ENCODE measurements at regions not wholly inside any gene's neighbourhood (a gene's known extent, or its start where the extent isn't known, plus 50 kb on each side); places are given as distances from the start of the nearest gene placed in this dataset.

DNA sequence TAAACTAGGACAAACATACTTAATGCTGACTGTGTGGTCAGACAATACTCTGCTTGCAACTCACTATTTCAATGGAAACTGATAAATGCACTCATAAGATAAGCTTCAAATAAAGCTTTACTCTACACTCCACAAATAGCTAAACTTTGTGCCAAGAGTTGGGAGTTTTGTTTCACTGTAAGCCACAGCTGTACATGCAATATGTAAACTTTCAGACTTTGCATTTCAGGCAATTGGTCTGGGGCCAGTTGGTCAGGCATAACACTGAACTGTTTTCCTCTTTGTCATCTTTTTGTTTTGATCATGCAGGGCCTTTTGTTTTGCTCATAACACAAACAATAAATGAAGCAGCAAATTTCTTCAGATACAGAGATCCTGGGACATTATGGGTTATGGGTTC, 426.2 kb downstream of the IPO8 start:
- Histone ChIP-seq H3K4me2 (replicated peaks; ENCODE audit: low read depth, low read length, poor library complexity, severe bottlenecking) (no peak overlapping the region), H3K27me3 (replicated peaks in 1 of 4; ENCODE audit: control extremely low read depth in 1 of 4, control insufficient read depth in 3 of 4, insufficient read depth in 4 of 4, low read length in 3 of 4) (no peaks in the 10 kb centered on the region), H3K9ac (ENCODE audit: low read length) (no peak overlapping the region), H3K4me3 (ENCODE audit: control extremely low read depth in 1 of 5, extremely low read depth in 1 of 5, insufficient read depth in 1 of 5, low read depth in 2 of 5, low read length in 4 of 5) (no peak overlapping the region), H3K36me3 (replicated peaks in 1 of 2; ENCODE audit: control extremely low read depth in 1 of 2, control insufficient read depth in 1 of 2, extremely low read depth in 1 of 2, insufficient read depth in 2 of 2, low read length in 1 of 2) (no peaks in the 10 kb centered on the region), H3K79me2 (ENCODE audit: control insufficient read depth, insufficient read depth, low read length) (no peaks in the 10 kb centered on the region), H2AFZ (ENCODE audit: insufficient read depth, low read depth, low read length, poor library complexity, severe bottlenecking) (no peak overlapping the region), H3K4me1 (ENCODE audit: control insufficient read depth in 2 of 2, insufficient read depth in 2 of 2, low read length in 2 of 2) (no peaks in the 10 kb centered on the region), H4K20me1 (ENCODE audit: control insufficient read depth, insufficient read depth, low read length, poor library complexity, severe bottlenecking) (no peaks in the 10 kb centered on the region), H3K27ac (ENCODE audit: low read length in 2 of 2) (no peak overlapping the region), H3K9me3 (ENCODE audit: control extremely low read depth in 1 of 3, control insufficient read depth in 2 of 3, insufficient read depth in 1 of 3, low read length in 2 of 3) (peaks cover 0 to 11% (median 0%) of the 10 kb centered on the region in 3 donors)
- Mint-ChIP-seq H3K4me3 (no peak overlapping the region), H3K9me3 (ENCODE audit: insufficient read depth) (peaks cover 5% of the 10 kb centered on the region), H3K27me3 (no peaks in the 10 kb centered on the region), H3K27ac (no peak overlapping the region), H3K4me1 (no peaks in the 10 kb centered on the region)
- POLR2A ChIA-PET = no interaction called here
- TF ChIP-seq, protein P1, sequence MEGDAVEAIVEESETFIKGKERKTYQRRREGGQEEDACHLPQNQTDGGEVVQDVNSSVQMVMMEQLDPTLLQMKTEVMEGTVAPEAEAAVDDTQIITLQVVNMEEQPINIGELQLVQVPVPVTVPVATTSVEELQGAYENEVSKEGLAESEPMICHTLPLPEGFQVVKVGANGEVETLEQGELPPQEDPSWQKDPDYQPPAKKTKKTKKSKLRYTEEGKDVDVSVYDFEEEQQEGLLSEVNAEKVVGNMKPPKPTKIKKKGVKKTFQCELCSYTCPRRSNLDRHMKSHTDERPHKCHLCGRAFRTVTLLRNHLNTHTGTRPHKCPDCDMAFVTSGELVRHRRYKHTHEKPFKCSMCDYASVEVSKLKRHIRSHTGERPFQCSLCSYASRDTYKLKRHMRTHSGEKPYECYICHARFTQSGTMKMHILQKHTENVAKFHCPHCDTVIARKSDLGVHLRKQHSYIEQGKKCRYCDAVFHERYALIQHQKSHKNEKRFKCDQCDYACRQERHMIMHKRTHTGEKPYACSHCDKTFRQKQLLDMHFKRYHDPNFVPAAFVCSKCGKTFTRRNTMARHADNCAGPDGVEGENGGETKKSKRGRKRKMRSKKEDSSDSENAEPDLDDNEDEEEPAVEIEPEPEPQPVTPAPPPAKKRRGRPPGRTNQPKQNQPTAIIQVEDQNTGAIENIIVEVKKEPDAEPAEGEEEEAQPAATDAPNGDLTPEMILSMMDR (IDR thresholded peaks at IDR 0.05) = no peak
- no peak for TF ChIP-seq EZH2 (IDR thresholded peaks at IDR 0.05; ENCODE audit: borderline replicate concordance, insufficient read depth, low read depth, low read length, poor library complexity, severe bottlenecking)
- no peak for ATAC-seq (ENCODE audit: low read depth)
- intact Hi-C loops (cut with micrococcal nuclease) = no loop called here
- no peak for DNase-seq
- CTCF ChIA-PET = no interaction called here

DNA sequence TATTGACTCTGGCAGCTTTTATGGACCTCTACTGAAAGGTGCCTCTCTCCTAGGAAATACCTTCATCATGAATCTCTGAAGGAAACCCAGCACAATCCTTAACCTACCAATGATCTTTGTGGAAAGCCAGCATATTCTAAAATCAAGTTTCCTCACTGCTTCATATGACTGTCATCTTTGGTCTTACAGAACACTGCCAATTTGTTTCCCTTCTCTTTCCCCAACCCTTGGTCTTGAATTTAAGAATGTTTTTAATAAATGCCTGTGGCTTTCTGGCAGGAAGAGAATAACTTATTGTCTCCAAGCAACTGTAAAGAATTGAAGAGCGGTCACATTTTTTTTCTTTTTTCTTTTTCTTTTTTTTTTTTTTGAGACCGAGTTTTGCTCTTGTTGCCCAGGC, 427.6 kb downstream of the IPO8 start:
- H3K79me2 ChIP-seq (ENCODE audit: control insufficient read depth, insufficient read depth, low read length) = no peaks in the 10 kb centered on the region
- CTCF ChIA-PET = no interaction called here

More for the DNA sequence above, 427.6 kb downstream of the IPO8 start:
- no peak for DNase-seq
- WGBS (ENCODE audit: insufficient coverage) = 100% methylated on average over 1 of the region's 2 CpGs
- intact Hi-C loops (cut with micrococcal nuclease) = no loop called here
- H3K4me2 ChIP-seq (replicated peaks; ENCODE audit: low read depth, low read length, poor library complexity, severe bottlenecking) = no peak overlapping the region
- Mint-ChIP-seq H3K27me3 (no peaks in the 10 kb centered on the region), H3K27ac (no peak overlapping the region), H3K4me1 (no peaks in the 10 kb centered on the region), H3K4me3 (no peak overlapping the region), H3K9me3 (ENCODE audit: insufficient read depth) (peaks cover 1% of the 10 kb centered on the region)
- no peaks in the 10 kb centered on the region for H3K36me3 ChIP-seq (replicated peaks in 1 of 2; ENCODE audit: control extremely low read depth in 1 of 2, control insufficient read depth in 1 of 2, extremely low read depth in 1 of 2, insufficient read depth in 2 of 2, low read length in 1 of 2)
- H4K20me1 ChIP-seq (ENCODE audit: control insufficient read depth, insufficient read depth, low read length, poor library complexity, severe bottlenecking) = no peaks in the 10 kb centered on the region
- TF ChIP-seq EZH2 (IDR thresholded peaks at IDR 0.05; ENCODE audit: borderline replicate concordance, insufficient read depth, low read depth, low read length, poor library complexity, severe bottlenecking) = no peak
- TF ChIP-seq, protein P1 (IDR thresholded peaks at IDR 0.05) = no peak
- H3K9ac ChIP-seq (ENCODE audit: low read length) = no peak overlapping the region
- POLR2A ChIA-PET = no interaction called here
- no peaks in the 10 kb centered on the region for H3K27me3 ChIP-seq (replicated peaks in 1 of 4; ENCODE audit: control extremely low read depth in 1 of 4, control insufficient read depth in 3 of 4, insufficient read depth in 4 of 4, low read length in 3 of 4)
- no peaks in the 10 kb centered on the region for H3K4me1 ChIP-seq (ENCODE audit: control insufficient read depth in 2 of 2, insufficient read depth in 2 of 2, low read length in 2 of 2)
- peaks cover 0 to 14% (median 0%) of the 10 kb centered on the region in 3 donors for H3K9me3 ChIP-seq (ENCODE audit: control extremely low read depth in 1 of 3, control insufficient read depth in 2 of 3, insufficient read depth in 1 of 3, low read length in 2 of 3)
- no peak for ATAC-seq (ENCODE audit: low read depth)
- no peak overlapping the region for H3K4me3 ChIP-seq (ENCODE audit: control extremely low read depth in 1 of 5, extremely low read depth in 1 of 5, insufficient read depth in 1 of 5, low read depth in 2 of 5, low read length in 4 of 5)
- no peak overlapping the region for H3K27ac ChIP-seq (ENCODE audit: low read length in 2 of 2)
- H2AFZ ChIP-seq (ENCODE audit: insufficient read depth, low read depth, low read length, poor library complexity, severe bottlenecking) = no peak overlapping the region
